ENCODE measurements at regions not wholly inside any gene's neighbourhood (a gene's known extent, or its start where the extent isn't known, plus 50 kb on each side); places are given as distances from the start of the nearest gene placed in this dataset.
"Not testable (repeated sequence)": the region's sequence is repeated elsewhere in the genome, so short reads cannot be mapped to it uniquely, and the experiment has no call there.

- no peak for FAIRE-seq
- Histone ChIP-seq H3K4me3 (ENCODE audit: low read length in 3 of 3) (no peak overlapping the region), H3K27me3 (ENCODE audit: control insufficient read depth, insufficient read depth, low read length) (no peaks in the 10 kb centered on the region), H3K9ac (ENCODE audit: low read length in 3 of 3) (no peak overlapping the region), H3K4me1 (ENCODE audit: control insufficient read depth in 2 of 3, insufficient read depth in 2 of 3, low read depth in 1 of 3, low read length in 3 of 3) (no peaks in the 10 kb centered on the region), H3K36me3 (ENCODE audit: control insufficient read depth in 2 of 3, insufficient read depth in 3 of 3, low read length in 3 of 3) (no peaks in the 10 kb centered on the region), H3K9me3 (ENCODE audit: control insufficient read depth in 2 of 3, insufficient read depth in 1 of 3, low read length in 3 of 3) (peaks cover 0 to 8% (median 3%) of the 10 kb centered on the region in 3 donors), H3K27ac (ENCODE audit: low read depth in 2 of 2, low read length in 2 of 2) (no peak overlapping the region)
- intact Hi-C loops (cut with DNase I): no loop called here
- no peak for TF ChIP-seq CTCF (IDR thresholded peaks at IDR 0.05; ENCODE audit: borderline replicate concordance, extremely low read depth, insufficient read depth)
- peak in 1 of 5 donors; percentile 29 for DNase-seq
Observed at GRCh38 chr12:34305176-34305575, 282.9 kb downstream of the ALG10 start.

GRCh38 chr12:34306133-34306830 lies 284.0 kb downstream of the ALG10 start:
- Histone ChIP-seq H3K4me1 (ENCODE audit: control insufficient read depth in 2 of 3, insufficient read depth in 2 of 3, low read depth in 1 of 3, low read length in 3 of 3) (no peaks in the 10 kb centered on the region), H3K9me3 (ENCODE audit: control insufficient read depth in 2 of 3, insufficient read depth in 1 of 3, low read length in 3 of 3) (peaks cover 0 to 8% (median 3%) of the 10 kb centered on the region in 3 donors), H3K27ac (ENCODE audit: low read depth in 2 of 2, low read length in 2 of 2) (no peak overlapping the region), H3K27me3 (ENCODE audit: control insufficient read depth, insufficient read depth, low read length) (no peaks in the 10 kb centered on the region), H3K4me3 (ENCODE audit: low read length in 3 of 3) (no peak overlapping the region), H3K36me3 (ENCODE audit: control insufficient read depth in 2 of 3, insufficient read depth in 3 of 3, low read length in 3 of 3) (no peaks in the 10 kb centered on the region), H3K9ac (ENCODE audit: low read length in 3 of 3) (no peak overlapping the region)
- DNase-seq: peak in 1 of 5 donors; percentile 33
- intact Hi-C loops (cut with DNase I): no loop called here
- FAIRE-seq: no peak
- TF ChIP-seq CTCF (IDR thresholded peaks at IDR 0.05; ENCODE audit: borderline replicate concordance, extremely low read depth, insufficient read depth): no peak

GRCh38 chr12:34309806-34310804 lies 287.8 kb downstream of the ALG10 start:
- intact Hi-C loops (cut with DNase I); H3K4me1 ChIP-seq (ENCODE audit: control insufficient read depth in 2 of 3, insufficient read depth in 2 of 3, low read depth in 1 of 3, low read length in 3 of 3); H3K4me3 ChIP-seq (ENCODE audit: low read length in 3 of 3); H3K27me3 ChIP-seq (ENCODE audit: control insufficient read depth, insufficient read depth, low read length); H3K27ac ChIP-seq (ENCODE audit: low read depth in 2 of 2, low read length in 2 of 2); DNase-seq; H3K36me3 ChIP-seq (ENCODE audit: control insufficient read depth in 2 of 3, insufficient read depth in 3 of 3, low read length in 3 of 3); H3K9ac ChIP-seq (ENCODE audit: low read length in 3 of 3); FAIRE-seq; H3K9me3 ChIP-seq (ENCODE audit: control insufficient read depth in 2 of 3, insufficient read depth in 1 of 3, low read length in 3 of 3): not testable (repeated sequence)

GRCh38 chr12:34311337-34311736 lies 289.0 kb downstream of the ALG10 start:
- TF ChIP-seq CTCF (IDR thresholded peaks at IDR 0.05; ENCODE audit: borderline replicate concordance, extremely low read depth, insufficient read depth): no peak
- DNase-seq: no peak
- Histone ChIP-seq H3K27ac (ENCODE audit: low read depth in 2 of 2, low read length in 2 of 2) (no peak overlapping the region), H3K4me1 (ENCODE audit: control insufficient read depth in 2 of 3, insufficient read depth in 2 of 3, low read depth in 1 of 3, low read length in 3 of 3) (no peaks in the 10 kb centered on the region), H3K36me3 (ENCODE audit: control insufficient read depth in 2 of 3, insufficient read depth in 3 of 3, low read length in 3 of 3) (no peaks in the 10 kb centered on the region), H3K9ac (ENCODE audit: low read length in 3 of 3) (no peak overlapping the region), H3K4me3 (ENCODE audit: low read length in 3 of 3) (no peak overlapping the region), H3K27me3 (ENCODE audit: control insufficient read depth, insufficient read depth, low read length) (no peaks in the 10 kb centered on the region), H3K9me3 (ENCODE audit: control insufficient read depth in 2 of 3, insufficient read depth in 1 of 3, low read length in 3 of 3) (peaks cover 0 to 3% (median 0%) of the 10 kb centered on the region in 3 donors)
- FAIRE-seq: no peak
- intact Hi-C loops (cut with DNase I): no loop called here
